ENCODE measurements at regions not wholly inside any gene's neighbourhood (a gene's known extent, or its start where the extent isn't known, plus 50 kb on each side); places are given as distances from the start of the nearest gene placed in this dataset.

DNA sequence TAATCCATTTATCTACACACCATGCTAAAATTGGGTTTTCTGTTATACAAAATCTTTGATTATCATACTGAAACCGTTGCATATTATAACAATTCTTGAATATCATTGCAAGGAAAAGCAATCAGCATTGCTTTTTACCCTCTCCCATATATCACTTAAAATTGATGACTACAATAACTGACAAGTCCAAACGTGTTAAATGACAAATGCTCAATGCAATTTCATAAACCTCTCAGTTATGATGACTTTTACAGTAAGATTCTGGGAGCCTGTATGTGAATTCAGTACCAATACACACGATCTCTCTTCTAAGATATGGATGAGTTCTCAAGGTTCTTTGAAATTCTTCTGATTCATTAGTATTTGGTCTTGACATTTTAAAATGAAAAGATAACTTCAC lies 368.5 kb upstream of the TRIB2 start:
- TF ChIP-seq, protein P1, sequence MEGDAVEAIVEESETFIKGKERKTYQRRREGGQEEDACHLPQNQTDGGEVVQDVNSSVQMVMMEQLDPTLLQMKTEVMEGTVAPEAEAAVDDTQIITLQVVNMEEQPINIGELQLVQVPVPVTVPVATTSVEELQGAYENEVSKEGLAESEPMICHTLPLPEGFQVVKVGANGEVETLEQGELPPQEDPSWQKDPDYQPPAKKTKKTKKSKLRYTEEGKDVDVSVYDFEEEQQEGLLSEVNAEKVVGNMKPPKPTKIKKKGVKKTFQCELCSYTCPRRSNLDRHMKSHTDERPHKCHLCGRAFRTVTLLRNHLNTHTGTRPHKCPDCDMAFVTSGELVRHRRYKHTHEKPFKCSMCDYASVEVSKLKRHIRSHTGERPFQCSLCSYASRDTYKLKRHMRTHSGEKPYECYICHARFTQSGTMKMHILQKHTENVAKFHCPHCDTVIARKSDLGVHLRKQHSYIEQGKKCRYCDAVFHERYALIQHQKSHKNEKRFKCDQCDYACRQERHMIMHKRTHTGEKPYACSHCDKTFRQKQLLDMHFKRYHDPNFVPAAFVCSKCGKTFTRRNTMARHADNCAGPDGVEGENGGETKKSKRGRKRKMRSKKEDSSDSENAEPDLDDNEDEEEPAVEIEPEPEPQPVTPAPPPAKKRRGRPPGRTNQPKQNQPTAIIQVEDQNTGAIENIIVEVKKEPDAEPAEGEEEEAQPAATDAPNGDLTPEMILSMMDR (conservative IDR thresholded peaks at IDR 0.05; ENCODE audit: low read length) = no peak
- no peak for TF ChIP-seq EZH2phosphoT487 (IDR thresholded peaks at IDR 0.05; ENCODE audit: borderline replicate concordance, low read depth, low read length)
